Jurkat, Clone E6-1 (cell line): ENCODE measurements at regions not wholly inside any gene's neighbourhood (a gene's known extent, or its start where the extent isn't known, plus 50 kb on each side); places are given as distances from the start of the nearest gene placed in this dataset.

Source experiments
- DNase-seq: peaks from one replicate; pipeline ENCODE4 v3.0.0-alpha.2; 2011; ENCODE audit warnings: low read depth, low spot score
- H3K4me3 ChIP-seq: 2 replicates; pipeline ENCODE4 v1.5.1; 2011; ENCODE audit warnings: mild to moderate bottlenecking, low read length, control low read depth, moderate library complexity

GRCh38 chr1:88350648-88351047 lies 333.4 kb upstream of the PKN2 start:
- no peak for DNase-seq
- no peak overlapping the region for H3K4me3 ChIP-seq

GRCh38 chr1:88351960-88352359 lies 332.1 kb upstream of the PKN2 start:
- H3K4me3 ChIP-seq, result no peak overlapping the region
- no peak for DNase-seq

DNA sequence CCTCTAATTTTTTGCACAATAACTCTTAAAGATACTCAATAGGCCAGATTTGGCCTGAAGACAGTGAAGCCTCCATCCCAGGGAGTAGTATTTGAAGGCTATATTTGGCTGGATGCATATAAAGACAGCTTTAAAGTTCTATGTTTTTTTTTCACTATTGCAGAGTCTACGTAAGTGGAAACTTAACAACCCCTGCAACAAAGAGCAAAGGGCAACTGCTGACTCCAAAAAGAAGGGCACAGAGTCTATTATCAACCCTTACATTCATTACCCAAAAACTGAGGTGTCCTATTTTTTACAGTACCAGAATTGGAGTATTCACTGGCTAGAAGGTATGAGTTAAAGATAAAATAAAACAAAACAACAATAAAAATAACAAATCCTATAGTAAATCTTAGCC lies 329.8 kb upstream of the PKN2 start:
- no peak overlapping the region for H3K4me3 ChIP-seq
- no peak for DNase-seq

DNA sequence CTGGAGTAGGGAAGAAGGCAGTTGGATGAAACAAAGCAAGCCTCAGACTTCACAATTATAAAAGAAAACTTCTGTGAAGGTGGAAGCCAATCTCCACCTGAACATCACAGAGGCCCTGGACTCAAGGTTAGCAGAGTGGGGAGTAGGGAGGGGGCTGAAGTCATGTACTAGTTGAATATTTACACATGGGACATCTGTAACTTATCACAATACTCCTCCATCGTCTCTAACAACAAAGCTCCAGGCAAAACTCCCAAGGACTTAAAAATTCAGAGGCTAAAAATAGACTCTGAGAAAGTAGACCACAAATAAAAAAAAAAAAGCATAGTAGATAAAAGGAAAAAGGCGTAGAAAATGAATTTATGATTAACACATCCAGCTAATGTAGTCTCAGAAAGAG lies 326.3 kb upstream of the PKN2 start:
- no peak for DNase-seq
- H3K4me3 ChIP-seq, result no peak overlapping the region

- no peak overlapping the region for H3K4me3 ChIP-seq
- no peak for DNase-seq
Measured at GRCh38 chr1:88371436-88372023, 312.5 kb upstream of the PKN2 start.

DNA sequence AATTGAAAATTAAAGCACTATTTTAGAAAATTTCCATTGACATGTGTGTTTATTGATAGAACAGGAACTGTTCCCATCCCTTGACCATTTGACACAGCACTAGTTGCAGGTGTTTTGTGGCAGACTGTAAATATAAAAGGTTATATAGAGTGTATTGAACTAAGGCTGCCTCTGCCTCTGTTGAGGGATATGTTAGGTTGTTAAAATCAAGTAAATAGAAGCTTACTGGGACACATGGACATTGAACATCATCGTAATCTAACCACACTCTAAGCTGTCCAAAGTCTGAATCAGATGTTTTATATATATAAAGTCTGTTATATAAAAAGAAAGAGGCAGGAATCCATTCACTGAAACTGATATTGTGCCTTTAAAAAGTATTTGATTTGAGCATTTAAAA lies 308.1 kb upstream of the PKN2 start:
- DNase-seq, result no peak
- no peak overlapping the region for H3K4me3 ChIP-seq

- no peak overlapping the region for H3K4me3 ChIP-seq
- no peak for DNase-seq
Measured at GRCh38 chr1:88376421-88376820, 307.7 kb upstream of the PKN2 start.

GRCh38 chr1:88378560-88378959 lies 305.5 kb upstream of the PKN2 start:
- no peak for DNase-seq
- H3K4me3 ChIP-seq, result no peak overlapping the region

GRCh38 chr1:88394958-88395357 lies 289.1 kb upstream of the PKN2 start:
- no peak overlapping the region for H3K4me3 ChIP-seq
- no peak for DNase-seq

- DNase-seq, result no peak
- no peak overlapping the region for H3K4me3 ChIP-seq
Measured at GRCh38 chr1:88398338-88398737, 285.7 kb upstream of the PKN2 start.

- no peak overlapping the region for H3K4me3 ChIP-seq
- no peak for DNase-seq
Measured at GRCh38 chr1:88399690-88400089, 284.4 kb upstream of the PKN2 start.

DNA sequence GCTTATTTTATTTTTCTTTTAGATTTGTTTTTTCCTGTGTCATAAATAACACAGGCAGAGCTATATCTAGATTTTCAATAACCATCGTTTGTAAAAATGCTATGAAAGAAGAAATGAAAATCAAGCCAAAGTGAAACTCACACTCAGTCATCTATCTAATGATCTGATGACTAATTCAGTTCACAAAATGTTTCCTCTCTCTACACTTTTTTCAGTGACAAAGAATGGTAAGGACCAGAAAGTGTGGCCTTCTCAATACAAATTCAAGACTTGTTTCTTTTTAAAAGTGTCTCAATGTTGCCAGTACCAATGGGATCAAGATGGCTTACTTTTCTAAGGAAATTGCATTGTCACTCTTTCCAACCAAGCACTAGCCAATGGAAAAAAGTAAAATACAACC lies 282.8 kb upstream of the PKN2 start:
- no peak for DNase-seq
- no peak overlapping the region for H3K4me3 ChIP-seq

- no peak overlapping the region for H3K4me3 ChIP-seq
- no peak for DNase-seq
Measured at GRCh38 chr1:88404582-88404981, 279.5 kb upstream of the PKN2 start.

- H3K4me3 ChIP-seq, result no peak overlapping the region
Measured at GRCh38 chr1:88407248-88407647, 276.8 kb upstream of the PKN2 start.

DNA sequence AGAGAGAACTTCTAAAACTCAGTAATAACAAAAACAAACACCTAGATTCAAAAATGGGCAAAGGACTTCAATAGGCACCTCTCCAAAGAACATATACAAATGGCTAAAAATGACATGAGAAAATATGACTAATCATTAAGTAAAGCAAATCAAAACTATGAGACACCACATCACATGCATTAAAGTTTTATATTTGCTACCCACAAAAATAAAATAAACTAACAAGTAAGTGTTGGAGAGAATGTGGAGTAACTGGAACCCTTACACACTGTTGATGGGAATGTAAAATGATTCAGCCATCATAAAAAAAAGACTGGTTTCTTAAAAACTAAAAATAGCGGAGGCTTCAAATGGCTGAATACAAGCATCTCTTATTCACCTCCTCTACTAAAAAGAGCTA lies 262.1 kb upstream of the PKN2 start:
- no peak overlapping the region for H3K4me3 ChIP-seq
- DNase-seq, result no peak

More at GRCh38 chr1:88407248-88407647, 276.8 kb upstream of the PKN2 start:
- DNase-seq, result no peak

GRCh38 chr1:88433556-88433955 lies 250.5 kb upstream of the PKN2 start:
- DNase-seq, result no peak
- H3K4me3 ChIP-seq, result no peak overlapping the region

DNA sequence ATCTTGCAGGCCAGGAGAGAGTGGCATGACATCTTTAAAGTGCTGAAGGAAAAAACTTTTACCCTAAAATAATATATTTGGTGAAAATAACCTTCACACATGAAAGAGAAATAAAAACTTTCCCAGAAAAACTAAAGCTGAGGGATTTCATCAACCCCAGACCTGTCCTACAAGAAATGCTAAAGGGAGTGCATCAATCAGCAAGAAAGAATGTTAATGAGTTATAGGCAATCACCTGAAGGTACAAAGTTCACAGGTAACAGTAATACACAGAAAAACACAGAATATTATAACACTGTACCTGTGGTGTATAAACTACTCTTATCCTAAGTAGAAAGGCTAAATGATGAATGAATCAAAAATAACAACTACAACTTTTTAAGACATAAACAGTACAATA lies 249.2 kb upstream of the PKN2 start:
- H3K4me3 ChIP-seq, result no peak overlapping the region
- DNase-seq, result no peak

- no peak overlapping the region for H3K4me3 ChIP-seq
- DNase-seq, result no peak
Measured at GRCh38 chr1:88441022-88441421, 243.1 kb upstream of the PKN2 start.

DNA sequence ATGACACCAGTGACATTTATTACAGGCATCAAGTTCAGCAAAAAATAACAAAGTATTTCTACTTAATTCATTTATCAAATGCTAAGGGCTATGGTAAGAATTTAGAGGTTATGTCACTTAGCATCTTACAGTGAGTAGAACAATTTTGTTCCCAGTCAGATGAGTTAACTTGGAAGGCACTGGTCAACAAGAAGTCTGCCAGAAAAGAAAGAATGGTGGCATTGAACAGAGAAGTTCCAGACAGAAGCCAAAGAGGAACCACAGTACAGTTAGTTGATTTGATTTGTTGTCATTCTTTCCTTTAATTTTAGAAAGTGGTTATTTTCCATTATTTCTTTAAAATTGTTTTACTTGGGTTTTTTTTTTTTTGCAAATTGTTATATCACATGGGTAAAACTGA lies 232.2 kb upstream of the PKN2 start:
- no peak for DNase-seq
- no peak overlapping the region for H3K4me3 ChIP-seq

DNA sequence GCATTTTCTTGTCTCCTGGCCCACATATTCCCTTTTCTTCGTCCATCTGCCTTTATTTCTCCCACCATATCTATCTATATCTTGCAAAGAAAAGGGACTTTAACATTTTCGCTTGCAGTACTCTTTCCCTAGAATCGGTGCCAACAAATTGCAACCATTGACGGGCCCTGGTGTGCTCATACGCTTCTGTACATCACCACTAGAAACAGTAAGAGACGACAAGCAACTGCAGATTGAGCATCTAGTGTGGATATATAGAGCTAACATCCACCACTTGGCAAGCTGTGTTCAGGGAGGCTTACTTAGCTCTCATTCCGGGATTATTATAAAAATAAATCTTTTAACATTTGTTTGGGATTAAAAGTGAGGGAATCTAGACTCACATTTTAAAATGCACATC lies 230.8 kb upstream of the PKN2 start:
- no peak for DNase-seq
- H3K4me3 ChIP-seq, result no peak overlapping the region

- H3K4me3 ChIP-seq, result no peak overlapping the region
- no peak for DNase-seq
Measured at GRCh38 chr1:88454781-88455180, 229.3 kb upstream of the PKN2 start.
